Osteocyte (in vitro differentiated cells): ENCODE measurements at regions not wholly inside any gene's neighbourhood (a gene's known extent, or its start where the extent isn't known, plus 50 kb on each side); places are given as distances from the start of the nearest gene placed in this dataset.

ENCODE experiments used
- DNase-seq: peaks from one replicate; pipeline ENCODE4 v3.0.0; 2021; ENCODE audit warnings: mixed read lengths; ENCODE audit not compliant: unreplicated experiment; ENCODE audit errors: extremely low spot score
- H3K27ac Mint-ChIP-seq: one replicate; pipeline ENCODE4 v1.8.0; 2021; ENCODE audit warnings: mild to moderate bottlenecking, mixed read lengths; ENCODE audit not compliant: unreplicated experiment
- H3K27me3 Mint-ChIP-seq: one replicate; pipeline ENCODE4 v1.8.0; 2021; ENCODE audit warnings: mixed read lengths; ENCODE audit not compliant: unreplicated experiment
- H3K36me3 Mint-ChIP-seq: one replicate; pipeline ENCODE4 v1.8.0; 2021; ENCODE audit warnings: mixed read lengths; ENCODE audit not compliant: unreplicated experiment
- H3K4me1 Mint-ChIP-seq: one replicate; pipeline ENCODE4 v1.8.0; 2021; ENCODE audit warnings: mixed read lengths; ENCODE audit not compliant: unreplicated experiment
- H3K4me3 Mint-ChIP-seq: one replicate; pipeline ENCODE4 v1.8.0; 2021; ENCODE audit warnings: mild to moderate bottlenecking, moderate library complexity, mixed read lengths; ENCODE audit not compliant: unreplicated experiment
- H3K9me3 Mint-ChIP-seq: one replicate; pipeline ENCODE4 v1.8.0; 2021; ENCODE audit warnings: mixed read lengths; ENCODE audit not compliant: unreplicated experiment
- TF ChIP-seq, protein P1 (sequence below): fragments of 200-600 bp; sonication (generic); IDR thresholded peaks from 2 replicates; pipeline ENCODE4 v1.5.0; 2021; ENCODE audit warnings: antibody characterized with exemption, mild to moderate bottlenecking, moderate library complexity

DNA sequence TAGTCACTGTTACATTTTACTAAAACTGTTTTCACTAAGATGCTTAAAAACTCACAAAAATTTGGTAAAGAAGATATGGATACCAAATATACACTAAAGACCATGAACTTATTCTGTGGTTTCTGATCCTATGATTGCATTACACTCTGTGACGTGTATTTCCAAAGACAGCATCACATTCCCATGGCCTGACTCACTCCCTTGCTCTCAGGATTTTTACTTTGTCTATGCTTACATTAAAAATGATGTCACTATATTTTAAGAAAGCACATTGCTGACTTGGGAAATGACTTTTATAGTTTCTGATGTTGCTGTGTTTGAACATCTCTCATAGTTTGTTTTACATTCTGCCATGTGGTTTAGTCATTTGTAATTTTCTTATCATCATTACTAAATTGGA, 327.9 kb upstream of the MAGEB18 start:
- no peak overlapping the region for H3K27ac Mint-ChIP-seq
- no peaks in the 10 kb centered on the region for H3K4me1 Mint-ChIP-seq
- no peaks in the 10 kb centered on the region for H3K27me3 Mint-ChIP-seq
- H3K9me3 Mint-ChIP-seq: no peaks in the 10 kb centered on the region
- TF ChIP-seq, protein P1, sequence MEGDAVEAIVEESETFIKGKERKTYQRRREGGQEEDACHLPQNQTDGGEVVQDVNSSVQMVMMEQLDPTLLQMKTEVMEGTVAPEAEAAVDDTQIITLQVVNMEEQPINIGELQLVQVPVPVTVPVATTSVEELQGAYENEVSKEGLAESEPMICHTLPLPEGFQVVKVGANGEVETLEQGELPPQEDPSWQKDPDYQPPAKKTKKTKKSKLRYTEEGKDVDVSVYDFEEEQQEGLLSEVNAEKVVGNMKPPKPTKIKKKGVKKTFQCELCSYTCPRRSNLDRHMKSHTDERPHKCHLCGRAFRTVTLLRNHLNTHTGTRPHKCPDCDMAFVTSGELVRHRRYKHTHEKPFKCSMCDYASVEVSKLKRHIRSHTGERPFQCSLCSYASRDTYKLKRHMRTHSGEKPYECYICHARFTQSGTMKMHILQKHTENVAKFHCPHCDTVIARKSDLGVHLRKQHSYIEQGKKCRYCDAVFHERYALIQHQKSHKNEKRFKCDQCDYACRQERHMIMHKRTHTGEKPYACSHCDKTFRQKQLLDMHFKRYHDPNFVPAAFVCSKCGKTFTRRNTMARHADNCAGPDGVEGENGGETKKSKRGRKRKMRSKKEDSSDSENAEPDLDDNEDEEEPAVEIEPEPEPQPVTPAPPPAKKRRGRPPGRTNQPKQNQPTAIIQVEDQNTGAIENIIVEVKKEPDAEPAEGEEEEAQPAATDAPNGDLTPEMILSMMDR: no peak
- H3K36me3 Mint-ChIP-seq: no peaks in the 10 kb centered on the region
- H3K4me3 Mint-ChIP-seq: no peak overlapping the region
- no peak for DNase-seq

GRCh38 chrX:25819879-25820278, 318.3 kb upstream of the MAGEB18 start:
- TF ChIP-seq, protein P1: no peak
- Mint-ChIP-seq H3K27me3 (no peaks in the 10 kb centered on the region), H3K4me1 (no peaks in the 10 kb centered on the region), H3K27ac (no peak overlapping the region), H3K36me3 (no peaks in the 10 kb centered on the region), H3K9me3 (no peaks in the 10 kb centered on the region), H3K4me3 (no peak overlapping the region)
- no peak for DNase-seq

DNA sequence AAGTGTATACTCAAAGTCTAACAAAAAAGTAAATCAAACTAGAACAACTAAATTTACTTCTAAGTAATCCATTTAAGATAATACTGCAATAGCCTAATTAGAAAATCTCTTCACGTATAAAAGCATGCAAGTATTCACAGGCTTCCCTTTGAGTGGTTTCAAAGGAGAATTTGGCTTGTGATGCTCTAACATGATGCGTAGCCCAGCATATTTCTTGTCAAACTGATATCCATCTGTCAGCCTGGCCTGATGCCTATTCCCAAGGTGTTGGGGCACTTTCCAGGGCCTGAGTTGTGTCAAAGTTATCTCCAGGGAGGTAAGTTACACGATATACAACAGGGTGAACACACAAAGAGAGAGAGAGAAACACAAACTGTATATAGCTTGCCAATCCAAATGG, 287.0 kb upstream of the MAGEB18 start:
- DNase-seq: no peak
- Mint-ChIP-seq H3K27me3 (no peaks in the 10 kb centered on the region), H3K9me3 (no peaks in the 10 kb centered on the region), H3K4me3 (no peak overlapping the region), H3K27ac (no peak overlapping the region), H3K4me1 (no peaks in the 10 kb centered on the region), H3K36me3 (no peaks in the 10 kb centered on the region)
- TF ChIP-seq, protein P1: no peak

DNA sequence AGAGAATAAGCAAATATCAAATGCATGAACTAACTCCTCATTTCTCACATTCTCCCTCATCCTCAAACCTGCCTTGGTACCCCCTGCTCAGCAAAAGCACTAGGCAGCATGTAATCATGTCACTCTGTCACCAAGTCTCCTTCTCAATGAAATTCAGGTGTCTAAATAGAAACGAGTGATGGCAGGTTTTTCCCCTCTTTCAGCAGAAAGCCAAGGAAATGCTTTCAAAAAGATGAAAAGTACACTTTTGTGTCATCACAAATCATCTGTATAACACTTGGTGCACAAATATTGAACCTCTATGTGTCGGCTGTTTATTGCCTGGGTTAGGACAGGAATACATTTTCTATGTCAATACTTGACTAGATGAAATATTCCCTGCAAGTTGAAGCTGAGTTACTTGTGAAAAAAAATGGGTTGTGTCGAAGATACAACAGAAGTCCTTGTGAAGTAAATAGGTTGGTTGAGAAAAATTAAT, 285.1 kb upstream of the MAGEB18 start:
- Mint-ChIP-seq H3K9me3 (no peaks in the 10 kb centered on the region), H3K27ac (no peak overlapping the region), H3K4me1 (no peaks in the 10 kb centered on the region), H3K27me3 (no peaks in the 10 kb centered on the region), H3K36me3 (no peaks in the 10 kb centered on the region), H3K4me3 (no peak overlapping the region)
- TF ChIP-seq, protein P1: no peak
- DNase-seq: no peak

DNA sequence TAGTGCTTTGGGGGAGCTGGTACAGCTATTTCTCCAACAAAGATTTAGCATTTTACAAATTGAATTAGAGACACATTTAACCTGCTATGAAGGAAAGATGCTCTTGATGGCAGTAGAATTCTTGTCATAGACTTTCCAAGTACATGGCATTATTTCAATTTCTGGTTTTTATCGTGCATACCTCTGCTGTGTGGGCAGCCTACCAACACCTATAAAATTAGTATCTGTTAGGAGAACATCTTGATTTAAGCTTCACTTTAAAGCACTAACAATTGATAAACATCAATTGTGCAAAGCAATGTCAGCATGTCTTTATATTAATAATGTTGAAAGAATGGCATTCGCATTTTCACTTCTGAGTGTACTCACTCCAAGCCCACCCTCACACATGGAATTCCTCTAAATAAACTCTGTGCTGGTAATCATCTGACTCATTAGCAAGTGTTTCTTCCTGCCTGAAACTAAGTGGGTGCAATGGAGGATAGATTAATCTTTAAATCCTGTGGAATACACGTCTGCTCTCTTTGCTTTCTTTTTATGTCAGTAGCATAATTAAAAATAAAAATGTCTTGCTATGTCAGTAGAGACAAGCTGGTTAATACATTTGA, 279.8 kb upstream of the MAGEB18 start:
- no peak overlapping the region for H3K4me3 Mint-ChIP-seq
- H3K27ac Mint-ChIP-seq: no peak overlapping the region
- no peaks in the 10 kb centered on the region for H3K27me3 Mint-ChIP-seq
- DNase-seq: no peak
- TF ChIP-seq, protein P1: no peak
- H3K36me3 Mint-ChIP-seq: no peaks in the 10 kb centered on the region
- no peaks in the 10 kb centered on the region for H3K4me1 Mint-ChIP-seq
- peaks cover 11% of the 10 kb centered on the region for H3K9me3 Mint-ChIP-seq
